K562 (cell line): ENCODE measurements at regions not wholly inside any gene's neighbourhood (a gene's known extent, or its start where the extent isn't known, plus 50 kb on each side); places are given as distances from the start of the nearest gene placed in this dataset.

Source experiments
- ATAC-seq: fragments of 200-7000 bp; cut with Tn5 transposase; 3 replicates; pipeline ENCODE4 v1.9.1; 2020; ENCODE audit warnings: moderate library complexity
- BruUV-seq: library from RNA; stranded (reverse); fragments of 400-500 nt; replicated peaks from 2 replicates; lab custom pipeline; 2021; lab: Mats Ljungman, UMichigan
- CTCF ChIA-PET: fragments of 300-600 bp; formaldehyde crosslinking; extraction: SDS; loops from one replicate; lab custom pipeline; 2021; ENCODE audit warnings: low intra/inter-chr PET ratio; lab: Yijun Ruan, JAX
- POLR2A ChIA-PET: fragments of 300-600, 350-650 bp; sonication (Branson Sonifier 250); formaldehyde crosslinking; extraction: SDS; loops from one replicate; lab custom pipeline; 2021; ENCODE audit warnings: antibody characterized with exemption, inconsistent platforms; lab: Yijun Ruan, JAX
- DNase-seq, 4 experiments: peaks; one replicate each; pipeline versions ENCODE4 v3.0.0 to v3.0.0-alpha.2; 2011 to 2018; ENCODE audit warnings: low spot score in 3 of 4, mixed read lengths in 3 of 4; ENCODE audit errors: extremely low read depth in 1 of 4
- FAIRE-seq: peaks from 2 replicates; lab custom pipeline; 2011; peaks lifted over from hg19 to GRCh38; lab: Jason Lieb, UNC
- H2AFZ ChIP-seq: 2 replicates; pipeline ENCODE4 v1.6.0; 2011; ENCODE audit warnings: low read depth, low read length, control low read depth, inconsistent platforms
- H3K27ac ChIP-seq: fragments of 200-600 bp; 3 replicates; pipeline ENCODE4 v1.8.0; 2011; ENCODE audit warnings: low read depth, mild to moderate bottlenecking, control low read depth, inconsistent platforms, low read length, moderate library complexity, mixed read lengths; ENCODE audit errors: extremely low read depth
- H3K27me3 ChIP-seq, 2 experiments: fragments of 300-600 bp in 1 of 2; 2 replicates in 1 of 2; 3 replicates in 1 of 2; pipeline versions ENCODE4 v1.6.0 to v1.8.0; 2011; ENCODE audit warnings: inconsistent platforms in 2 of 2, low read length in 2 of 2, mild to moderate bottlenecking in 1 of 2, mixed read lengths in 1 of 2, moderate library complexity in 1 of 2; ENCODE audit not compliant: control insufficient read depth in 2 of 2, insufficient read depth in 2 of 2
- H3K36me3 ChIP-seq: fragments of 300-600 bp; 3 replicates; pipeline ENCODE4 v1.8.0; 2011; ENCODE audit warnings: mild to moderate bottlenecking, low read length, inconsistent platforms; ENCODE audit not compliant: control insufficient read depth, insufficient read depth
- H3K4me1 ChIP-seq, 2 experiments: fragments of 200-600 bp in 1 of 2; replicated peaks in 1 of 2; 2 replicates in 1 of 2; 3 replicates in 1 of 2; pipeline versions ENCODE4 v1.5.1 to v1.8.0; 2011; ENCODE audit warnings: inconsistent platforms in 2 of 2, low read length in 2 of 2, mild to moderate bottlenecking in 1 of 2, mixed read lengths in 1 of 2, moderate library complexity in 1 of 2; ENCODE audit not compliant: control insufficient read depth in 2 of 2, insufficient read depth in 2 of 2
- H3K4me2 ChIP-seq: 2 replicates; pipeline ENCODE4 v1.6.1; 2011; ENCODE audit warnings: low read length, control low read depth, inconsistent platforms, mixed read lengths; ENCODE audit not compliant: insufficient read depth
- H3K4me3 ChIP-seq: fragments of 200-600 bp; sonication (generic), shearing (Covaris generic); 2 replicates; pipeline ENCODE4 v1.5.1; 2016; ENCODE audit warnings: control low read depth, inconsistent platforms
- H3K79me2 ChIP-seq: fragments of 200-600 bp; 3 replicates; pipeline ENCODE4 v1.8.0; 2011; ENCODE audit warnings: low read length, inconsistent platforms; ENCODE audit not compliant: control insufficient read depth, insufficient read depth
- H3K9ac ChIP-seq, 2 experiments: 2 replicates each; pipeline versions ENCODE4 v1.6.0 to v1.6.1; 2011; ENCODE audit warnings: low read depth in 2 of 2, low read length in 2 of 2, control low read depth in 1 of 2, inconsistent platforms in 1 of 2, mild to moderate bottlenecking in 1 of 2, mixed read lengths in 1 of 2; ENCODE audit not compliant: insufficient read depth in 1 of 2
- H3K9me1 ChIP-seq: one replicate; pipeline ENCODE4 v1.6.0; 2011; ENCODE audit warnings: inconsistent platforms, mild to moderate bottlenecking, low read length, moderate library complexity; ENCODE audit not compliant: control insufficient read depth, insufficient read depth
- H3K9me3 ChIP-seq: replicated peaks from 2 replicates; pipeline ENCODE4 v1.5.1; 2011; ENCODE audit warnings: low read depth, low read length, inconsistent platforms; ENCODE audit not compliant: control insufficient read depth, insufficient read depth
- H4K20me1 ChIP-seq: replicated peaks from 2 replicates; pipeline ENCODE4 v1.6.1; 2011; ENCODE audit warnings: low read length, inconsistent platforms, mixed read lengths; ENCODE audit not compliant: control insufficient read depth, insufficient read depth
- BHLHE40 ChIP-seq: IDR thresholded peaks from 2 replicates; pipeline ENCODE4 v1.6.1; 2011; ENCODE audit warnings: low read length, improper control_type of control experiment
- CBX5 ChIP-seq: IDR thresholded peaks from 2 replicates; pipeline ENCODE4 v1.6.1; 2014; ENCODE audit warnings: low read depth, borderline replicate concordance
- CBX8 ChIP-seq: fragments of 200-600 bp; sonication (generic); IDR thresholded peaks from 2 replicates; pipeline ENCODE4 v1.6.1; 2012; ENCODE audit warnings: borderline replicate concordance, mixed run types, low read depth, mild to moderate bottlenecking, moderate library complexity, mixed read lengths, low read length, control low read depth, inconsistent platforms; ENCODE audit not compliant: poor library complexity, severe bottlenecking; ENCODE audit errors: extremely low read depth
- FOXA1 ChIP-seq: fragments of 450-650 bp; IDR thresholded peaks from 2 replicates; pipeline ENCODE4 v1.6.1; 2016; ENCODE audit warnings: mild to moderate bottlenecking, borderline replicate concordance
- JUN ChIP-seq, 2 experiments: sonication (generic) in 1 of 2; formaldehyde crosslinking in 1 of 2; IDR thresholded peaks; 2 replicates each; pipeline versions ENCODE4 v1.6.1 to v1.8.0; 2012 to 2022; ENCODE audit warnings: borderline replicate concordance in 2 of 2, mild to moderate bottlenecking in 2 of 2, improper control_type of control experiment in 1 of 2, low read depth in 1 of 2, low read length in 1 of 2, missing genetic modification reagents in 1 of 2
- JUND ChIP-seq, 2 experiments: IDR thresholded peaks; 2 replicates in 1 of 2; 3 replicates in 1 of 2; pipeline ENCODE4 v1.6.1; 2011; ENCODE audit warnings: borderline replicate concordance in 2 of 2, low read depth in 2 of 2, low read length in 2 of 2, improper control_type of control experiment in 1 of 2, missing biosample characterization in 1 of 2, missing genetic modification characterization in 1 of 2, missing genetic modification reagents in 1 of 2
- MAZ ChIP-seq, 2 experiments: fragments of 450-650 bp in 1 of 2; sonication (generic) in 1 of 2; formaldehyde crosslinking; IDR thresholded peaks in 1 of 2; conservative IDR thresholded peaks in 1 of 2; 2 replicates each; pipeline versions ENCODE4 v1.4.0 to v1.5.0; 2020; ENCODE audit warnings: mild to moderate bottlenecking in 1 of 2, missing genetic modification reagents in 1 of 2
- NFATC3 ChIP-seq: fragments of 450-650 bp; IDR thresholded peaks from 2 replicates; pipeline ENCODE4 v1.6.1; 2017; ENCODE audit warnings: mild to moderate bottlenecking
- POLR2AphosphoS5 ChIP-seq: IDR thresholded peaks from 2 replicates; pipeline ENCODE4 v1.6.1; 2011; ENCODE audit warnings: mild to moderate bottlenecking, low read depth, low read length, moderate library complexity; ENCODE audit not compliant: control insufficient read depth, insufficient read depth
- SMAD1 ChIP-seq: fragments of 150-350 bp; IDR thresholded peaks from 2 replicates; pipeline ENCODE4 v1.6.1; 2014; ENCODE audit warnings: low read length, low read depth; ENCODE audit not compliant: partially characterized antibody
- SPI1 ChIP-seq: IDR thresholded peaks from 2 replicates; pipeline ENCODE4 v1.6.1; 2011; ENCODE audit warnings: low read depth, low read length, control low read depth, borderline replicate concordance
- SRSF9 ChIP-seq: fragments of 200-400 bp; formaldehyde crosslinking; IDR thresholded peaks from 2 replicates; pipeline ENCODE4 v1.6.1; 2017; ENCODE audit warnings: low read depth, low read length, borderline replicate concordance
- TAF7 ChIP-seq: fragments of 450-650 bp; IDR thresholded peaks from 2 replicates; pipeline ENCODE4 v1.6.1; 2016; ENCODE audit warnings: missing genetic modification characterization, missing compliant biosample characterization
- XRCC5 ChIP-seq: fragments of 200-400 bp; formaldehyde crosslinking; IDR thresholded peaks from 2 replicates; pipeline ENCODE4 v1.6.1; 2017; ENCODE audit warnings: low read depth, mild to moderate bottlenecking, low read length
- ZNF3 ChIP-seq: fragments of 250-450 bp; sonication (Bioruptor Pico); IDR thresholded peaks from 2 replicates; pipeline ENCODE4 v1.5.0; 2021; ENCODE audit warnings: mild to moderate bottlenecking, moderate library complexity
- ZNF347 ChIP-seq: fragments of 450-650 bp; formaldehyde crosslinking; IDR thresholded peaks from 2 replicates; pipeline ENCODE4 v1.4.0; 2020; ENCODE audit warnings: low read depth, mild to moderate bottlenecking, moderate library complexity
- WGBS: fragments of 100-300 bp; shearing (Covaris generic); methylation state at CpG from one replicate; pipeline ENCODE4 v1.1.6; 2016; ENCODE audit warnings: low coverage, mixed read lengths; ENCODE audit not compliant: insufficient coverage; ENCODE audit errors: missing lambda C conversion rate; 5-methylcytosine and 5-hydroxymethylcytosine counted together
- in situ Hi-C: fragments of 300-500 bp; cut with MboI; formaldehyde crosslinking; loops from 4 replicates; pipeline ENCODE4 v1.15.0; 2018; ENCODE audit warnings: inconsistent platforms, mixed read lengths
- intact Hi-C: fragments of 100-400 bp; cut with micrococcal nuclease; formaldehyde crosslinking; loops from 2 replicates; pipeline ENCODE4 v1.14.2; 2022
- TF ChIP-seq, protein P1 (sequence below): sonication (generic); formaldehyde crosslinking; IDR thresholded peaks from 2 replicates; pipeline ENCODE4 v1.8.0; 2022; ENCODE audit warnings: missing genetic modification reagents, mild to moderate bottlenecking, borderline replicate concordance

GRCh38 chr3:78267235-78267634, 1227.3 kb downstream of the ROBO2 start:
- Histone ChIP-seq H3K4me3 (no peak overlapping the region), H3K9ac (no peak overlapping the region), H2AFZ (no peak overlapping the region), H3K27ac (no peak overlapping the region), H3K4me1 (no peaks in the 10 kb centered on the region), H3K27me3 (no peaks in the 10 kb centered on the region), H3K36me3 (no peaks in the 10 kb centered on the region), H4K20me1 (no peaks in the 10 kb centered on the region), H3K4me2 (no peak overlapping the region), H3K79me2 (no peaks in the 10 kb centered on the region), H3K9me3 (no peaks in the 10 kb centered on the region), H3K9me1 (no peaks in the 10 kb centered on the region)
- ChIA-PET POLR2A (no interaction called here), CTCF (no interaction called here)
- intact Hi-C loops: no loop called here
- TF ChIP-seq TAF7 (tag): no peak
- TF ChIP-seq ZNF347: no peak
- no peak for TF ChIP-seq JUND (IDR thresholded peaks at IDR 0.05; ENCODE audit: borderline replicate concordance, low read depth, low read length)
- TF ChIP-seq JUND (tag; IDR thresholded peaks at IDR 0.05; ENCODE audit: borderline replicate concordance, low read depth, low read length): no peak
- ATAC-seq (no peak), DNase-seq (no peak), FAIRE-seq (no peak)
- in situ Hi-C loops: no loop called here
- BruUV-seq: no TSS peak

DNA sequence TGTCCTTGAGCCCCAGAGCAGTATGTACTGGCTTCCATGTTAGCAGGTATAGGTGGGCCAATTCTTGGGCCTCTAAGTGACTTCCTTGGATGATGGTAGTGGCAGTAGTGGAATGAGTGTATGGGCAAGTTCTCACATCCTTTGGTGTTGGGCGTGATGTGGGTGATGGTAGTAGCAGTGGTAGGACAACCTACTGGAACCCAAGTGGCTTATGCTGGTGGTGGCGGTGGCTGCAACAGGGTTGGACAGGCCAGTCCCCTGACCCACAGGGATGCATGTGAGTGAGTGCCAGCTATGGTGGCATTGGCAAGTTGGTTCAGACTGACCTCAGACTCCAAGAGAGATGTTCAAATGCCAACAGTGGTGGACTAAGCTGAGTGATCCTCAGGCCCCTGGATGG, 1228.2 kb downstream of the ROBO2 start:
- Histone ChIP-seq H2AFZ (no peak overlapping the region), H3K36me3 (no peaks in the 10 kb centered on the region), H3K9me1 (no peaks in the 10 kb centered on the region), H3K79me2 (no peaks in the 10 kb centered on the region), H3K27ac (no peak overlapping the region), H3K4me3 (no peak overlapping the region), H3K9me3 (no peaks in the 10 kb centered on the region), H3K4me1 (no peaks in the 10 kb centered on the region), H4K20me1 (no peaks in the 10 kb centered on the region), H3K9ac (no peak overlapping the region), H3K27me3 (no peaks in the 10 kb centered on the region), H3K4me2 (no peak overlapping the region)
- ChIA-PET CTCF (no interaction called here), POLR2A (no interaction called here)
- WGBS: 0% methylated on average over 2 of the region's 2 CpGs
- ATAC-seq: no peak
- FAIRE-seq: no peak
- no peak for DNase-seq
- in situ Hi-C loops: no loop called here
- intact Hi-C loops: no loop called here
- BruUV-seq: no TSS peak
- TF ChIP-seq SMAD1 (no peak), BHLHE40 (no peak), ZNF3 (no peak), NFATC3 (no peak), CBX8 (no peak), SRSF9 (no peak), MAZ (CRISPR knock-in tag; conservative IDR thresholded peaks at IDR 0.05 in 1 of 2, IDR thresholded peaks at IDR 0.05 in 1 of 2) (no peak), XRCC5 (no peak), POLR2AphosphoS5 (no peak), CBX5 (no peak), JUN (IDR thresholded peaks at IDR 0.05; ENCODE audit: borderline replicate concordance, low read depth, low read length) (no peak), JUN (CRISPR knock-in tag; IDR thresholded peaks at IDR 0.05; ENCODE audit: borderline replicate concordance) (no peak), SPI1 (no peak), FOXA1 (no peak)
- TF ChIP-seq, protein P1, sequence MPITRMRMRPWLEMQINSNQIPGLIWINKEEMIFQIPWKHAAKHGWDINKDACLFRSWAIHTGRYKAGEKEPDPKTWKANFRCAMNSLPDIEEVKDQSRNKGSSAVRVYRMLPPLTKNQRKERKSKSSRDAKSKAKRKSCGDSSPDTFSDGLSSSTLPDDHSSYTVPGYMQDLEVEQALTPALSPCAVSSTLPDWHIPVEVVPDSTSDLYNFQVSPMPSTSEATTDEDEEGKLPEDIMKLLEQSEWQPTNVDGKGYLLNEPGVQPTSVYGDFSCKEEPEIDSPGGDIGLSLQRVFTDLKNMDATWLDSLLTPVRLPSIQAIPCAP (CRISPR knock-in tag): no peak
